Effector memory CD4-positive, alpha-beta T cell (primary cell): ENCODE measurements at regions not wholly inside any gene's neighbourhood (a gene's known extent, or its start where the extent isn't known, plus 50 kb on each side); places are given as distances from the start of the nearest gene placed in this dataset.

Experiments
- DNase-seq, 3 donors: peaks; one replicate each; pipeline ENCODE4 v3.0.0-alpha.2; 2020
- H3K27ac ChIP-seq: 2 replicates; pipeline ENCODE4 v1.7.0; 2013; ENCODE audit warnings: mild to moderate bottlenecking, low read length, moderate library complexity; ENCODE audit not compliant: insufficient read depth, poor library complexity, severe bottlenecking
- H3K27me3 ChIP-seq: replicated peaks from 2 replicates; pipeline ENCODE4 v1.7.0; 2013; ENCODE audit warnings: mild to moderate bottlenecking, low read length; ENCODE audit not compliant: insufficient read depth, control insufficient read depth, poor library complexity, severe bottlenecking
- H3K36me3 ChIP-seq: 2 replicates; pipeline ENCODE4 v1.7.0; 2013; ENCODE audit warnings: mild to moderate bottlenecking, low read length, moderate library complexity; ENCODE audit not compliant: control insufficient read depth, insufficient read depth
- H3K4me1 ChIP-seq: 2 replicates; pipeline ENCODE4 v1.7.0; 2013; ENCODE audit warnings: low read length, mild to moderate bottlenecking; ENCODE audit not compliant: control insufficient read depth, insufficient read depth, poor library complexity, severe bottlenecking
- H3K4me3 ChIP-seq: 2 replicates; pipeline ENCODE4 v1.7.0; 2013; ENCODE audit warnings: low read length, low read depth, mild to moderate bottlenecking; ENCODE audit not compliant: insufficient read depth, poor library complexity, severe bottlenecking
- H3K9me3 ChIP-seq: 2 replicates; pipeline ENCODE4 v1.7.0; 2013; ENCODE audit warnings: mild to moderate bottlenecking, low read length, moderate library complexity; ENCODE audit not compliant: control insufficient read depth

DNA sequence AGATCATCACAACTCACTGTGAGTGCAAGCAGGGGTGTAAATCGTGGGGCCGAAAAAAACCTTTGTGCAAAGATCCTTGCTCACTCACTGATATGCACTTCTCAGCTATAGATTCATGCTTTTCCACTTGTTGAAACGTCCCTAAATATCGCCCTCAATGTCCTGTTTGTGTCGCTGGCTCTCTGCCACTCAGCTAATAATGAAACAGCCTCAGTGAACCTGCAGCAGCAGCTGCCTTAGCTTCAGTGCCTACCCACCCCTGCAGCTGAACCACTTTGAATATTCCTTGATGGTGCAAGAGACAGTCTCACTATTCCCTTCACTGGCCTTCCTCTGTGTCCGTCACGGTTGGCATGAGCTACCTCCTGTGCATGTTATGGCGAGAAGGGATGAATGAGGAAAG is 128.9 kb upstream of the NAA20 start:
- no peak for DNase-seq
- Histone ChIP-seq H3K4me3 (no peak overlapping the region), H3K4me1 (no peaks in the 10 kb centered on the region), H3K27me3 (no peaks in the 10 kb centered on the region), H3K36me3 (no peaks in the 10 kb centered on the region), H3K9me3 (no peaks in the 10 kb centered on the region), H3K27ac (no peak overlapping the region)

DNA sequence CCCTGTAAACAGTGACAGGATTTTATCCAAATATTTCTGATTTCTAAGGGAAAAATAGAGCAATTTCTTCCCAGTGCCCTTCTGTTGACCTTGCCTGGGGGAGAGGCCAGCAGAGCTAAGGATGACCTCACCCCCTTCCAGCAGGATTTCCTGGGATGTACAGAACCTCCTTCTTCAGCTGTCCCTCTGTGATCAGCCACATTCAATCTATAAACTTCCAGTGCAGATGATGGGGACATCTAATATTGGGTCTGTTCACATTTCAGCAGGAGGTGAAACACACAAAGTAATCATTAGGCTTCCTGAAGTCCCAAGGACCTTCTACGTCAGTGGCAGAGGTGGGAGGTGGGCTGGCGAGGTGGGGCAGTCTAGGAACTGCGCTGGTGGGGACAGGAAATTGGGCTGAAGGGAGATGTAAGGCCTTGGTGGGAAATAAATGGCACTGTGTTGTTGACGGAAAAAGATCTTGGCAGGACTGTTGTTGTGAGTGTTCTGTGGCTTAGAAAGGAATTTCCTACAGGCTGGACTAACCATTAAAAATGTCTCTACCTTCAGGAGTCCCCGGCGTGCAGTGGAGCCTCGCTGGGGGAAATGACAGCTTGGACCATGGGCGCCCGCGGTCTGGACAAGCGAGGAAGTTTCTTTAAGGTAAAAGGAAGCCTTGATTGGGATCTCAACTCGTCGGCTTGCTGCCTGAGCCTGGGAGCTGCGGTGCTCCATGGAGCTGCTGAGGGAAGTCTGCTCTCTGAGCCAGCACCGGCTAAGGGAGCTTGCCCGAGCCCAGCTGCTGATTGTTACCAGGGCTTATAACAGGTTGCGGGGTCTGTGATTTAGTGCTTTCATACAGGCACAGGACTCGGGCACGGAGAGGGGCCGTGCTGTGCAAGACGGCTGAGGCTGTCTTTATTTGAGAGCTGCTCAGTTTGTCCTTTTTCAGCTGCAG is 127.9 kb upstream of the NAA20 start:
- Histone ChIP-seq H3K4me1 (no peaks in the 10 kb centered on the region), H3K4me3 (no peak overlapping the region), H3K36me3 (no peaks in the 10 kb centered on the region), H3K27me3 (no peaks in the 10 kb centered on the region), H3K9me3 (no peaks in the 10 kb centered on the region), H3K27ac (no peak overlapping the region)
- no peak for DNase-seq

DNA sequence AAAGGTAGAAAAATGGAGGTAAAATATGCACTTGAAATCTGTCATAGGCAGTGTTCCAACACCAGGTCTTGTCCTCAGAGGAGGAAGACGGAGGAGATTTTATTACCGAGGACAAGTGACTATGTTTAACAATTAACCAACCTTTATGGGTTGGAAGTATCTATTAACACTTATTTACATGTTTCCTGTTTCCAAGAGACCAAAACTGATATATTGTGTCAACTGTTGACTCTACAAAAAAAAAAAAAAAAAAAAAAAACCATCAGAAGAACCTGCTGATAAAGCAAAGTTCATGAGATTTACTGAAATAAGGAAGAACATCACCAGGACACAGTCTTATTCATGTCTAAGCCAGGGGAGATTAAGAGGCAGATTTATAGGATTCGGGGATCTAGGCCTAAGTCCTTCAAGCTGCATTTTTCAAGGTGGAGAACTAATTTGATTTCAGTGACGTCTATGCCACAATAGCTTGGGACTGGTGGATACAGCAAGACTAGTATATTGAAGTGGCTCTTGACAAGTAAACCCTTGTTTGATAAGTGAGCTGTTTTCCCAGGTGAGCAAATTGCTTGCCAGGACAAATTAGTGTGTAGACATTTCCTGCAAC is 126.6 kb upstream of the NAA20 start:
- Histone ChIP-seq H3K36me3 (no peaks in the 10 kb centered on the region), H3K9me3 (no peaks in the 10 kb centered on the region), H3K27ac (no peak overlapping the region), H3K27me3 (no peaks in the 10 kb centered on the region), H3K4me1 (no peaks in the 10 kb centered on the region), H3K4me3 (no peak overlapping the region)
- no peak for DNase-seq

DNA sequence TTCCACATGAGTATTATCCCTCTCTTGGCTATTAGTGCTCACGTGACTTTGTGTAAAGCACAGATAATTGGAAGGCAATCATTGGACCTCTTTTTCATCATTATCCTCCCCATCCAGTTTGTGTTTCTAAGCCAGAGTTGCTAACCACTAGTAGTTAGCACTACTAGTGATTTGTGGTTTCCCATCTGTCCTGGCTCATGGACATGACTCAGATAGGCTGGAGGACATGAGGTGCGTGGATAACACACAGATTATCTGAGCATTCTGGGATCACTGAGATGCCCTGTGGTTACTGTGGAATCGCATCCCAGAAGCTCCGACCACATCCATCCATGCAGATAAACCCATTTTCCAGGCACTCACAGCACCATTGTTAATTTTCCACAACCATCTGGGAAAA is 123.8 kb upstream of the NAA20 start:
- no peaks in the 10 kb centered on the region for H3K4me1 ChIP-seq
- no peaks in the 10 kb centered on the region for H3K9me3 ChIP-seq
- H3K36me3 ChIP-seq: no peaks in the 10 kb centered on the region
- no peak overlapping the region for H3K4me3 ChIP-seq
- DNase-seq: no peak
- no peak overlapping the region for H3K27ac ChIP-seq
- H3K27me3 ChIP-seq: no peaks in the 10 kb centered on the region

DNA sequence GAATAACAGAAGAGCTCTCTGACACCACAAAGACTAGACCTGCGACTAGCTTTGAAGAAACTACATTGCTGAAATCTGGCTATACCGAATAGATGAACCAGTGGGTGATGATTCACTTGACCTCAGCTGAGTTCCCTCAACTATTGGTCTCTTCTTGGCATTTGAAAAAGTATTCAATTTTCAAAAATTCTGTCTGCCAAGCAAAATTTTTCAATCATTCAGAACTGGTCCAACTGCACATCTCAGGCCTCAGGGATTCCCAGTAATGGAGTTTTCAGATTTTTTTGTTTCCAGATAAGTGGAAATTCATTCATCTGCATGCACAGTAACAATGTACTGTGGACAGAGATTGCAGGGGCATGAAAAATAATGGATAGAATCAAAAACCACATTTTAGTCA is 121.4 kb upstream of the NAA20 start:
- DNase-seq: no peak
- H3K4me3 ChIP-seq: no peak overlapping the region

DNA sequence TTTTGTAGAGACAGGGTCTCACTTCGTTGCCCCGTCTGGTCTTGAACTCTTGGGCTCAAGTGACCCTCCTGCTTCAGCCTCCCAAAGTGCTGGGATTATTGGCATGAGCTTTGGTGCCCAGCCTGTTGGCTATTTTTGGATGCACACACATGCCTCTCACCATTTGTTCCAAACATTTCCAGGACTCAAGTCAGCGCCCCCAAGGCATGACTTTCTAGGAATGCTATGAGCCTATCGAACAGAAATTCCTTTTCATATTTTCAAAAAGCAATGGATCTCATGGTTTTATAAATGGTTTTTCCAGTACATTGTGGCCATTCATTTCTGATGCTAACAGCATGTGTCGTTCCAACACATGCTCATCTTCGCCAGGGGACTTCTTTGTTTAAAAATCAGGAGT is 119.3 kb upstream of the NAA20 start:
- H3K36me3 ChIP-seq: no peaks in the 10 kb centered on the region
- H3K9me3 ChIP-seq: no peaks in the 10 kb centered on the region
- no peak overlapping the region for H3K4me3 ChIP-seq
- no peaks in the 10 kb centered on the region for H3K27me3 ChIP-seq
- DNase-seq: no peak
- H3K4me1 ChIP-seq: no peaks in the 10 kb centered on the region
- no peak overlapping the region for H3K27ac ChIP-seq

More for the DNA sequence above, 121.4 kb upstream of the NAA20 start:
- no peaks in the 10 kb centered on the region for H3K27me3 ChIP-seq
- no peaks in the 10 kb centered on the region for H3K9me3 ChIP-seq
- H3K27ac ChIP-seq: no peak overlapping the region
- H3K4me1 ChIP-seq: no peaks in the 10 kb centered on the region
- H3K36me3 ChIP-seq: no peaks in the 10 kb centered on the region

DNA sequence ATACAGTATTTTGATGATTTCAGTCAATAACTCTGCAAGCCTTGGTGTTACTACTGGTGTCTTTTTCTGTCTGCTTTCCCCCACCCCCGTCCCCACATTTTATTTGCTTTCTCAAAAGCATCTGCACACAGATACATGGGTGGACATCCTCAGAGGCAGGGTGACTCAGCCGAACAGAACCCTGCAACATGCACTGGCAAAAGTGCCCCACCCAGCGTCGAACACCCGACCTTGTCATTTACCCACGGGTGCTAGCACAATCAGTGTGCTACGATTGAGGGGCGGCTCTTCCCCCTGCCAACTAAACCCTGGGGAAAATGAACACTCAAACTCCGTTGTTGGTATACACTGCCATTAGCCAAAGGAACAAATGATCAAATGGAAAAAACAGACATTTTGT is 115.9 kb upstream of the NAA20 start:
- Histone ChIP-seq H3K27ac (no peak overlapping the region), H3K36me3 (no peaks in the 10 kb centered on the region), H3K4me1 (no peaks in the 10 kb centered on the region), H3K4me3 (no peak overlapping the region), H3K9me3 (no peaks in the 10 kb centered on the region), H3K27me3 (no peaks in the 10 kb centered on the region)
- no peak for DNase-seq

DNA sequence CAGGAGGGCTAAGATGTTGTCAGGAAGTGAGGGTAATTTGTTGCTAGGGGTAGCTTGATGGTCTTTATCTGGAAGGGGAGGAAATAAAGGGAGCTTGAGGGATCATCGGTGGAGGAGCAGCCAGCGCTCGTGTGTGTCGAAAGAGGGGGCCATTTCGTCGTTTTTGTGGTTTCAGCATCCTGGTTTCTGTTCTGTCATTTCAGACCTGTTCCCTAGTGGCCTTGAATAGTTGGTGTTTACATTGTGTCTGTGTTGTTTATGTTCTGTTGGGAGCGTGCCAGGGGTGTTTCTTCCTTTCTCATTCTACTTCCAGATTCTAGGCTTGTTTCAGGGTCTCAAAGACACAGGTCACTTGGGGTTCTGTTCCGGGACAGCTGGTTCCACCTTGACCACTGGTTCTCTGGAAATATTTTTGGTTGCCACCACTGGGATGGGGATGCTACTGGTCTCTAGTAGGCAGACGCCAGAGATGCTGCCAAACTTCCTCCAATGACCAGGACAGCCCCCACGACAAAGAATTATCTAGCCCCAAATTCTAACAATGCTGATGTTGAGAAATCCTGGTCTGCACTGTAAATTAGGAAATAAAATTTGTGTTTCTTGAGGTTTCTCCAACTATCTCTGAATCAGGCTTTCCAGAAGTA is 113.9 kb upstream of the NAA20 start:
- no peak overlapping the region for H3K27ac ChIP-seq
- no peak for DNase-seq
- no peak overlapping the region for H3K4me3 ChIP-seq

DNA sequence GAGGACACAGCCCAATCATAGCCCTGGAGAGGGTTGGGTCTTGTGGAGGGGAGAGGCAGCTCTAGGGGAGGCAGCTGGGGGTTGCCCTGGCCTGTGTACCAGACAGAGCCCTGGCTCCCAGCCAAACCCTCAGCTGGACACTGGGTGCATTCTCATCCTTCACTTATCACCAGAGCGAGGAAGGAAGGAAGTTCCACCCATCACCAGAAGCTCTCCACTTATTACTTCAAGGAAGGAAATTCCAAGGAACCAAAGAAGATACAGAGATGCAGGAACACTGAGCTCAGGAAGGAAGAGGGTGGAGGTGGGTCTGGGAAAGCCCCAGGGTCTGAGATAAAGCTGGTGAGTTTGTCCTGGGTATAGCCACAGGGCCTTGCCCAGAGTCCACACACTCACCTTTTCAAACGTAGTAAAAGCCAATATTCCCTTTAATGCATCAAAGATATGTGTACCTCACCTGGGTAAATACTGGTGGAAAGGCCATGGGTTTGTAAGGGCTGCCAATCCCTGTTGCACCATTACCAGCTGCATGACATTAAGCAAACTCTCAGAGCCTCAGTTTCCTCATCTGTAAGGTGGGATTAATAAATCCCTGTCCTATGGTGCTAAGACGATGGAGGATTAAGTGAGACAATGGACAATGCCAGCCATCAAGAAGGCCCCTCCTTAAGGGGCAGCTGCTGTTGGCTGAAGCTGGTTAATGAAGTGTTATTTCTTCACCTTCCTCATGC is 109.7 kb upstream of the NAA20 start:
- no peaks in the 10 kb centered on the region for H3K9me3 ChIP-seq
- H3K4me1 ChIP-seq: no peaks in the 10 kb centered on the region
- no peak overlapping the region for H3K4me3 ChIP-seq
- H3K36me3 ChIP-seq: no peaks in the 10 kb centered on the region
- H3K27me3 ChIP-seq: no peaks in the 10 kb centered on the region
- no peak overlapping the region for H3K27ac ChIP-seq
- DNase-seq: no peak

More for the DNA sequence above, 113.9 kb upstream of the NAA20 start:
- H3K36me3 ChIP-seq: no peaks in the 10 kb centered on the region
- no peaks in the 10 kb centered on the region for H3K27me3 ChIP-seq
- H3K9me3 ChIP-seq: no peaks in the 10 kb centered on the region
- H3K4me1 ChIP-seq: no peaks in the 10 kb centered on the region
